ENCODE measurements at regions not wholly inside any gene's neighbourhood (a gene's known extent, or its start where the extent isn't known, plus 50 kb on each side); places are given as distances from the start of the nearest gene placed in this dataset.

- TF ChIP-seq EZH2 (IDR thresholded peaks at IDR 0.05; ENCODE audit: low read depth, low read length, severe bottlenecking) (no peak), CTCF (IDR thresholded peaks at IDR 0.05; ENCODE audit: control extremely low read depth in 1 of 3, insufficient read depth in 1 of 3, low read depth in 1 of 3, low read length in 3 of 3) (no peak), ASH2L (IDR thresholded peaks at IDR 0.05; ENCODE audit: low read length) (no peak), KDM4A (IDR thresholded peaks at IDR 0.05; ENCODE audit: low read depth, low read length, severe bottlenecking) (no peak), TAF1 (IDR thresholded peaks at IDR 0.05; ENCODE audit: low read depth, low read length) (no peak), EGR1 (IDR thresholded peaks at IDR 0.05; ENCODE audit: borderline replicate concordance, low read depth, low read length) (no peak), CTBP2 (IDR thresholded peaks at IDR 0.05; ENCODE audit: borderline replicate concordance, insufficient read depth, insufficient read length, low read length) (no peak), RBBP5 (IDR thresholded peaks at IDR 0.05; ENCODE audit: borderline replicate concordance, low read depth, low read length) (no peak), CREB1 (IDR thresholded peaks at IDR 0.05) (no peak), RNF2 (IDR thresholded peaks at IDR 0.05; ENCODE audit: borderline replicate concordance, low read depth, low read length, missing control alignments, poor library complexity, severe bottlenecking) (no peak), ATF3 (IDR thresholded peaks at IDR 0.05; ENCODE audit: insufficient read depth, low read depth, low read length) (no peak)
Measured at GRCh38 chr18:30510882-30511281, 531.7 kb downstream of the DSC3 start (continued).
